NB4 (cell line): ENCODE measurements at regions not wholly inside any gene's neighbourhood (a gene's known extent, or its start where the extent isn't known, plus 50 kb on each side); places are given as distances from the start of the nearest gene placed in this dataset.
"Not testable (repeated sequence)": the region's sequence is repeated elsewhere in the genome, so short reads cannot be mapped to it uniquely, and the experiment has no call there.

Experiments used
- DNase-seq: peaks from one replicate; pipeline ENCODE4 v3.0.0; 2010; ENCODE audit warnings: low read depth
- H3K4me3 ChIP-seq: one replicate; pipeline ENCODE4 v1.5.1; 2011; ENCODE audit warnings: mild to moderate bottlenecking, low read depth, low read length, moderate library complexity
- CTCF ChIP-seq: IDR thresholded peaks from one replicate; pipeline ENCODE4 v1.5.1; 2012; ENCODE audit warnings: low read depth, low read length
- MYC ChIP-seq: IDR thresholded peaks from 2 replicates; pipeline ENCODE4 v1.6.1; 2011; ENCODE audit warnings: low read depth, low read length
- POLR2A ChIP-seq: IDR thresholded peaks from 2 replicates; pipeline ENCODE4 v1.6.1; 2011; ENCODE audit warnings: mild to moderate bottlenecking; ENCODE audit not compliant: insufficient read length; ENCODE audit errors: extremely low read depth
- TF ChIP-seq, protein P1 (sequence below): IDR thresholded peaks from 2 replicates; pipeline ENCODE4 v1.6.1; 2011; ENCODE audit warnings: low read depth, low read length

DNA sequence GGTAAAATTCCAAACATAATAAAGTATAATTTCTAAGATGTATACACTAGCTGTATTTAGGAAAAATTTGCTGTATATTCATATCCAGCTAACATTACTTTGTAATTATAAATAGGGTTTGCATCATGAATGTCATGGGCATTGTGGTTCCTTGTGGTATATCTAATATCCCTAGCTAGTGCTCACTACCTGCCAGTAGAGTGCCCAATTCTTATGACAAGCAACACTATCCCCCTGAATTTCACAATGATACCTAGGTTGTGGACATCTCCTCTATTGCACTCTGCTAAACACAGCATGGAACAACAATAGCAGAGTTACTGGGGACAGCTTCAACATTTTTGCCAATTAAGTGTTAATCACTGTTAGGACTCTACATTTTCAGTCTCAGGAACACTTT is 1656.5 kb downstream of the EFNA5 start:
- H3K4me3 ChIP-seq = no peak overlapping the region
- DNase-seq = no peak
- TF ChIP-seq, protein P1, sequence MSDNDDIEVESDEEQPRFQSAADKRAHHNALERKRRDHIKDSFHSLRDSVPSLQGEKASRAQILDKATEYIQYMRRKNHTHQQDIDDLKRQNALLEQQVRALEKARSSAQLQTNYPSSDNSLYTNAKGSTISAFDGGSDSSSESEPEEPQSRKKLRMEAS = no peak
- TF ChIP-seq CTCF = no peak
- no peak for TF ChIP-seq POLR2A
- no peak for TF ChIP-seq MYC

DNA sequence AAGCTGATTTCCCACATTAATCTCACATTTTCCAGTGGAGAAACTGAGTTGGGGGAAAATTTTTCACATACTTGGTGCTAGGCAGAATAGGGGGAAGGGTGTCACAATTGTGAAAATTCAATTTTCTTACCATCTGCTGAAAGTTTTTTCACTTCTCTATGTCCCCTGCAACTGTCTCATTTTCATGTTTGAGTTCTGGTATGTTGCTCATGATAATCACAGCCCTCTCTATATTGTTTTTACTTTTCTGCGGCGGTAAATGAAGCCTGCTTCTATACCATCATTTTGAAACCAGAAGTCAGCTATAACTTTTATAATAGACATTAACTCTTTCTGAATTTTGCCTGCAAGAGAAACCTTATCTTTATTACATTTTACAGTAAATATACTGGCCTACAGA is 1664.5 kb downstream of the EFNA5 start:
- no peak for DNase-seq
- no peak for TF ChIP-seq POLR2A
- no peak for TF ChIP-seq CTCF
- no peak overlapping the region for H3K4me3 ChIP-seq

- H3K4me3 ChIP-seq, DNase-seq: not testable (repeated sequence)
These were observed 1671.7 kb downstream of the EFNA5 start for GRCh38 chr5:105998991-105999390.

- H3K4me3 ChIP-seq = no peak overlapping the region
- no peak for DNase-seq
- TF ChIP-seq MYC (no peak), POLR2A (no peak), CTCF (no peak)
- TF ChIP-seq, protein P1 = no peak
These were observed 1677.7 kb downstream of the EFNA5 start for GRCh38 chr5:105993027-105993426.

GRCh38 chr5:105982526-105982925 is 1688.2 kb downstream of the EFNA5 start:
- no peak for DNase-seq
- TF ChIP-seq MYC (no peak), CTCF (no peak), POLR2A (no peak)
- TF ChIP-seq, protein P1 = no peak

GRCh38 chr5:105978011-105978410 is 1692.7 kb downstream of the EFNA5 start:
- H3K4me3 ChIP-seq = no peak overlapping the region
- no peak for DNase-seq
- TF ChIP-seq MYC (no peak), CTCF (no peak), POLR2A (no peak)
- TF ChIP-seq, protein P1 = no peak

More at GRCh38 chr5:105982526-105982925, 1688.2 kb downstream of the EFNA5 start:
- no peak overlapping the region for H3K4me3 ChIP-seq
